HG02763 (cell line): ENCODE measurements at regions not wholly inside any gene's neighbourhood (a gene's known extent, or its start where the extent isn't known, plus 50 kb on each side); places are given as distances from the start of the nearest gene placed in this dataset.
"Not testable (repeated sequence)": the region's sequence is repeated elsewhere in the genome, so short reads cannot be mapped to it uniquely, and the experiment has no call there.

ENCODE experiments used
- ATAC-seq: cut with Tn5 transposase; IDR thresholded peaks from one replicate; pipeline ENCODE4 v1.9.1; 2021; ENCODE audit warnings: mild to moderate bottlenecking, moderate library complexity; ENCODE audit not compliant: unreplicated experiment

DNA sequence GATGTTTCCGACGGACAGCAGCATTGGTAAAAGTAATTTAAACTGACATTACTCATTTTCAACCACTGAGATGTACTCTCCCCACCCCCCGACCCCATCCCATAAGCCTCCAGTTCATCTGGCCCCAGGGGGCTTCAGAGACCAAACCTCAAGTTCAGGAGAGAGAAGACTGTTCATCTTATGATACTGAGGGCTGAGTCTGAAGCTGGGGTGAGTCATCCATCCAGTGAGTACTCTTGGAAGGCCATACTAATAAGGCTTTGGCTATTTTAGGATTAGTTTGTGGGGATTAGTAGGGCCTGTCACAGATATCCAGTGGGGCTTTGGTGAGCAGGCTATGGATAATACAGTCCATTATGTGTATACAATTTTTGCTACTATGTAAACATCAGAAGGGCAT is 125.3 kb upstream of the APCDD1 start:
- ATAC-seq = no peak

DNA sequence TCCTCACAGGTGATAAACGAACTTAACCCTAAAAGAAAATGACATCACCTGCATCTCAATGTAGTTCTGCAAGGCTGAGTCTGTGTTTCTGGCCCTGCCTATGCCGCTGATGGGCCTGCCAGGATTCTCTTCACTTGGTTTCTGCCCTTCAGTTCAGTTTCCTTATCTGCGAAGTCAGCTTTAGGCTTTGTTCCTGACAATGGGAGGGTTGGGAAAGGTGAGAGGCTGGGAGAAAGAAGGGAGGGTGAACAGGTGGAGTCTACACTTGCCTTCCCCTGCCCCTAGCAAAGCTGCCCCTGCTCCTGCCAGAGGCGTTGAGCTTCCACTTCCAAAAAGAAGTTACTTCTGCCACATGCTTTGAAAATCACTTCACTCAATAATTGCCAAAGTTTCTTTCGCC is 124.0 kb upstream of the APCDD1 start:
- ATAC-seq = no peak

DNA sequence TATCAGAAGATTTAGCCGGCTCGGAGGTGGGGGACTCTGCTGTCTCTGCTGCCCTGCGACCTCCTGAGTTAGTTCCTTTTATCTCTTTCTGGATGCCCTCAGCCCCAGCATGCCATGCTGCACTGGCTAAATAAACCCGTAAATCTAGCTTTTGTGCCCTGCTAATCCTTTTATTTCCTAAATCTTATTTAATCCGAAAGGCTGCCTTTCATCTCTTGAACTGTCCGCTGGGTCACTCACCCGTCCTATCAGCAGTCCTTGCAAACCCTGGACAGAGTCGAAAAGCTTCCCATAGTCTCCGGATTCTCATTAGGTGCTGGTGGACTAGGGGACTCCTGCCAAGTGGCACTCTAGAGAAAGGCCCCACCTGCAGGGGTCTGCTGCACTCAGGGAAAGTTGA is 122.0 kb upstream of the APCDD1 start:
- no peak for ATAC-seq

DNA sequence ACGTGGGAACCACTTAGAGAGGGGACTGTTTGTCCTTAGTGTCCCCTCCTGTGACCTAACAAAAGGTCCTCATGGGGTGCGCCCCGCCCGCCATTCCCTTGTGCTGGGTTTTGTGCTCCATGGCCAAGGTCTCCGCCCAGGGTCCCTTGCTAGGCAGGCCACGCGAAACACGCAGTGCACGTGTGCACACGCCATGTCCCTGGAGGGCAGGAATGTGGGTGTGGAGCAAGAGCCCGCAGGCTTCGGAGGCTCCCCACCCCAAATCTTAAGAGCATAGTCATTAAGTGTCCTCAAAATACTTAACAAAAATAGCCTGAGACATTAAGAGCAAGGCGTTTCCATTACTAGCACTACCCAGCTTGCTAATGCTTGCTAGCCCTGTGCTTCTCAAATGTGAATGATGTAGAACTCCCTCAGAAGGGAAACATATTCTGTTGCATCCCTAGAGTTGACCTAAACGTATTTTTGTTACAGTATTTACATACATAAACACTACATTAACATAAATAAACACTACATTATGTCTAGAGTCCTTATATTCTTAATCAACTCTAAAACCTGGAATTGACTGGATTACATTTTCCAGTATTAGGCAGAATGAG is 117.6 kb upstream of the APCDD1 start:
- ATAC-seq = no peak

DNA sequence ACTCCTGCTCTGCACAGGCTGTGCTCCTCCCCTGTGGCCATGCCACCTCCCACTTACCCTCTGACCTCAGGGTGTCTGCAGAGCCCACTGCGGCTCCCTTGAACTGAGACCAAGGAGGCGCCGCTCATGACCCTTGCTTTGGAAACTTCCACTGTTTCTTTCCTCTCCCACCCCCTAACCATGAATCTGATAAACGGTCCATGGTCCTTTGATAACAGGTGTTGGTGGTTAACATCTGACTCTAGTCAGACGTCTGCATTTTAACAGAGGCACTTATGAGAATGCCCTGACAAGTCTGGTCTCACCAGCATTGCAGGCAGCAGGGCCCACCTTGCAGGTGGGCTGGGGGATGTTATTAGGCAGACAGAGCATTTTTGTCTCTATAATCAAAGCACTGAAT is 113.6 kb upstream of the APCDD1 start:
- no peak for ATAC-seq

DNA sequence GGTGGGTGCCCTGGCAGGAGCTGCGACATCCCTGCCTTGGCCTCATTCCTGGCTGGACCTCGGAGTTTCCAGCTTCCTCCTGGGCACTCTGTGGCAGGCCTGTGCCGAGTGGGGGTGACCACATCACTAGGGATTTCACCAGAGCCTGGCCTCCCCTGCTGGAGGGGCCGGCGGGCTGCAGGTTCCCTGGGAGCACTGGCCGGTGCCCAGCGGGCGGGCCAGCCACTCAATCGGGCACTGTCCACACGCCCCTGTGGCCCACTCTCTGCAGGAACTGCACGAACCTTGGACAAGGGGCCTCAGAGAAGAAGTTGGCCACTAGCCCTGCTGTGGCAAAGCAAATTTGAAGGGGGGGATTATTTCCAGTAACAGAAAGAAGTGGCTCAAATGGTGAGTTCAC is 110.7 kb upstream of the APCDD1 start:
- ATAC-seq = no peak

DNA sequence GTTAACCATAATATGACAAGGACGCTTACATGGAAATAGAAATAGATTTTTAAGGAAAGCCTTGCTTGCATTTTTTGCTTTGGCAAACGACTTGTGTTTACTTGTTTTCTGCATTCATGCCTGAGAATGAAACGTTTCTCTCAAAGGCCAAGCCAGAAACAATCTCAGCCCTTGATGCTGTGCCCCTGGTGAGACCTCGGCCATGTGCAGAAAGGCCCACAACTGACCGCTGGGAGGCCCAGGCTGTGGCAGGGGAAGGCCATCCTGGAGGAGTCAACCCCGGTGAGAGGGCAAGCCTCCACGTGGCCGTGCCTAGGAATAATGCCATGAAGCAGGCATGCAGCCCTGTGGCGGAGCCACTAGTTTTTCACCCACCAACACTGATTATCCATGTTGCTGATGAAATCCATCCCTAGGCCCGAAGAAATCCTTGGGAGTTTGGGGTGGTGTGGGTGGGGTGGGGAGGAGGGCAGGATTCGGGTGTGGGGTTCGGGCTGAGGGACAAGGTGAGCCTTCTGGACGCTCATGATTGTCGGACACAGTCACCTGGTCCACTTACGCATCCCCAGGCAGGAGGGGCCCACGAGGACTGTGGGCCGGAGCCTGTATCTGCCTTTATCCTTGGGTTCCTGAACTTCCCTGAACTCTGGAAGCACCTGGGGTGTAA is 107.6 kb upstream of the APCDD1 start:
- no peak for ATAC-seq

DNA sequence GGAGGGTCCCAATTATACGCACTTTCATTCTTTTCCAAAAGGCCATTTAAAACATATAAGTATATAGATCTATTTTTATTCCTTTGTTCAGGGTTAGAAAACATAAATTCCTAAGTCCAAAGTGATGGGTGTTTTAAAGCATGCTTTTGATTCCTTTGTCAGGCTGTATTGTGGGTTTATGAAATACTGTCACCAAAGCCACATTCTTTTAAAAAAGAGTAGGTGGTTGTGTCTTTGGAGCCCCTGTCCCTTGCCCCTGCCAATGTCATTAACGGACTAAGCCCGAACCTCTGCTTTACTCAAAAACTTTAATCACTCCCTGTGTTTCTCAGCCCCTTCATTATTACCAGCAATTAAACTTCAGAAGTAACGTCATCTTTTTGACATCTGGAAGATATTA is 104.9 kb upstream of the APCDD1 start:
- ATAC-seq = no peak

DNA sequence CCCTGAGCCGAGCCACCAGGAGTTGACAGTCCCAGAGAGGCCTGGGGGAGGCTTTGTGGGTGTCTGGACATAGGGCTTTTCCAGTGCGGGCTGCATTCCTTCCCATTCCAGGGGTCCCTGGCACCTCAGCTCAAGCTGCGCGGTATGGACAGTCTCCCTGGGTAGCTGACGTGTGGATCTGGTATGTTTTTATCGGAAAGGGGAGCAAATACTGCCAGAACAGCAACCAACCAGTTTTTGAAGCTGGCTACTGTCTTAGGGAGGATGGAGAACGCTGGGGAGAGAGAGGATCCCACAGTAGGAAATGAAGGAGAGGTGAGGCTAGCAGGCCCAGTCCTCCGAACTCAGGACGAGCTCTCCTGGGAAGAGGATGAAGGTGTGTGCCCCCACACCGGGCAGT is 103.8 kb upstream of the APCDD1 start:
- no peak for ATAC-seq

DNA sequence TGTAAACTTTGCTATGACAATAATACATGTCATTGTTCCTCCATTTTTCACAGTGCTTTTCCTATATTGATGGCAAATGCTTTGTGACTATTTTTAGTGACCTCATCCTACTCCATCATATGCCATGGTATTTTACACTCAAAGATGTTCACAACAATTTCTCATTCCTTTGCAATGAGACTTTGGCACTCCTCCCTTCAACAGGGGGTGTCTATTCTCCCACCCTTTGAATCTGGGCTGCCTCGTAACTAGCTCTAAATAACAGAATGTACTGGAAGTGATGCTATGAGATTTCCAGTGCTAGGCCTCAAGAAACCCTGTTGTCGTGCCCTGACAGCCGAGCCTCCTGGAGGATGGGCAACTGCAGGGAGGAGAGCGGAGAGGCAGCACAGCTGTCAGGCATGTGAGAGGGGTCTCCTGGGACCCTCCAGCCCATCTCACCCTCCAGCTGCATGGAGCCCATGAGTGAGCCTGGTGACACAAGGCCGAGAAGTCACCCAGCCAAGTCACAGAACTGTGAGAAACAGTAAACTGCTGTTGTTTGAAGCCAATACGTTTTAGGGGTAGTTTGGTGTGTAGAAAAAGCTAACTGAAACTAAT is 103.1 kb upstream of the APCDD1 start:
- ATAC-seq = no peak

DNA sequence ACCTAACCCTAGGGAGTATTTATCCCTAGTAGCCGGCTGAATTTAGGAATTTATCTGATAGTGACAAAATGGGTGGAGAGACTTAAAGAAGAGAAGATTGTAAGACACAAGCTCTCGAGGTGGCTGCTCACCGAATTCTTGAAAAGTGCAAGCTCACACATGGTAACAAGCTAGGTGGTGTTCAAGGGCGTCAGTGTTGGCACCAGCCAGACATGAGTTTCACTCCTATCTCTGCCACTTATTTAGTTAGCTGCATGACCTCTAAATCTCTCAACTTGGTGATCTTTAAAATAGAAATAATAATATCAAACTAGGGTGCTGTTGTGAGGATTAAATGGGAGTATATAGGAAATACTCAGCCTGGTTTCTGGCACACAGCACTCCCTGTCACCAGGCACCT is 102.6 kb upstream of the APCDD1 start:
- ATAC-seq = no peak

DNA sequence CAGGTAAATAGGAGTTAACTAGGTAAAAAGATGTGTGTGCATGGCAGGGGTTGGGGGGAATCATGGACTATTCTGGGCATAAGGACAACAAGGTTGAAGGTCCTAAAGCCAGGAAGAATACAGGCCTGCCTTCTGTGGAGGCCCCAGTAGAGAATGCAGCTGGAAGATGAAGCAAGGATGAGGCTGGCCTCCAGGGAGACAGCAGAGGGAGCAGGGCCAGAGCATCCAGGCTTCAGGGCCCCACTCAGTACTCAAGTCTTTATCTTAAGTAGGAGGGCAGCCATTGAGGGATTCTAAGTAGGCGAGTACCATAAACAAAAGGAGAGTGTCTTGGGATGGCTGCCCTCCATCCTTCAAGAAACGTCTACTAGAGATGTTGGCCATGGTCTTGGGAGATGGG is 101.8 kb upstream of the APCDD1 start:
- ATAC-seq = no peak

DNA sequence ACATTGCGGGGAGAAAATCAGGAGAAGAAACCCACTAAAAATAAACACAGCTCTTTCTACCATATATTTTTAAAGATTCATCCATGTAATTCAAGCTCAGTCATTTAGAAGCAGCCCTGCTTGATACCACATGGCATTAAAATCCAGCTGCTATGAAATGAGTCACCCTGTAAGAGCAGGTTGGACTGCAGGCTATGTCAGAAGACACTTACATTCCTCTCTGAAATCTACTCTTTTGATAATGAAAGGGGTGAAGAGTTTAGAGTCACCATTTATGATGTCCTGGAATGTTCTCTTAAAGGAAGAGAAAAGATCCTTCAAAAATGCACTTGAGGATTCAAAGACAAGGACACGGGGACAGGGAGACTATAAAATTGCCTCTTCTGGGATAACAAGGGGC is 100.6 kb upstream of the APCDD1 start:
- ATAC-seq = no peak

DNA sequence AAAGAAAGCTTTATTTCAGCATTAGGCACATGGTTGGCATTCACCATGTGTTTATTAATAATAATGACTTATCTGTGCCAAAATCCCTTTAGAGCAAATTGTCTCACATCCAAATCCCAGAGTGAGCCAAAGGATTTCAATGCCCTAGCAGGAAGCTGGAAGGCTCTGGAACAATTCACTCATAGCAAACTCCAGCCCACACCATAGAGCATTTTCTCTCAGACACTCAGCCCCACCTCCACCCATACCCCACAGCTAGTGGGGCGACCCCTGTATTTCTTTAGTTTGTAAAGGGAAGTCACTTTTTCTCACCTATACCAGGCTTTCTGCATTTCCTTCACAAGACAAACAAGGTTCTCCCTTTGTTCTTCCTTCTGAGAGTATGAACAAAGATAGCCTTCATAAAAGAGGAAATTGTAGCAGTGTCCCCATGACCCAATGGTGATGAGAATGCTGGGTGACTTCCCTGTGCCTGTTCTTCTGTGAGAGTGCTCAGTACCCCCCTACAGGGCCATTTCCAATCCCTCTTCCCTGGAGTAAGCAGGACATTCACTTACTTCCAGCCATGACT is 100.1 kb upstream of the APCDD1 start:
- no peak for ATAC-seq

DNA sequence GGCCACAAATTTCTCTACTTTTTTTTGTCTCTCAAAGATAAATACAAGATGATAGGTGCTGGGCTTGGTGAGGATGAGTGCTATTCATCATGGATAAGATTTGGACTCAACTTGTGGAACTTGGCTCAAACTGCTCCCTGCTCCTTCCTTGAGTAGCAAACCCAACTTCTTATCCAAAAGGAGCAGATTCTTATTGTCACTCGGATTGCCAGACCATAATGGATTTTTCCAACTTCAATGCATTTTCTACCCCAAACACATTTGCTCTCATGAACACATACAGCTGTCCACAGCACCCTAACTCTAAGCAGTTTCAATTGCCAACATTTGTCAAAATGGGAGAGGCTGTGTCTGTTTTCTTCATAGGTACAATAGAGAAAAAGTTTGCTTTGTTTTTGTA is 99.5 kb upstream of the APCDD1 start:
- ATAC-seq = no peak

DNA sequence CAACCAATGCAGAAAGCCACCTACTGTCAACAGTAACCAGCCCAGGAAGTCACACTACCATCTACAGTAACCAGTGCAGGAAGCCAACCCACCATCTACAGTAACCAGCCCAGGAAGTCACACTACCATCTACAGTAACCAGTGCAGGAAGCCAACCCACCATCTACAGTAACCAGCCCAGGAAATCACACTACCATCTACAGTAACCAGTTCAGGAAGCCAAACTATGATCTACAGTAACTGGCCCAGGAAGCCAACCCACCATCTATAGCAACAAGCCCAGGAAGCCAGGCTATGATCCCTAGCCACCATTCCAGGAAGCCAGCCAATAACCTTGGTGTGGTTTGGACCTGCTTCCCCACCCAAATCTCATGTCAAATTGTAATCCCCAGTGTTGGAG is 97.4 kb upstream of the APCDD1 start:
- not testable (repeated sequence) for ATAC-seq

DNA sequence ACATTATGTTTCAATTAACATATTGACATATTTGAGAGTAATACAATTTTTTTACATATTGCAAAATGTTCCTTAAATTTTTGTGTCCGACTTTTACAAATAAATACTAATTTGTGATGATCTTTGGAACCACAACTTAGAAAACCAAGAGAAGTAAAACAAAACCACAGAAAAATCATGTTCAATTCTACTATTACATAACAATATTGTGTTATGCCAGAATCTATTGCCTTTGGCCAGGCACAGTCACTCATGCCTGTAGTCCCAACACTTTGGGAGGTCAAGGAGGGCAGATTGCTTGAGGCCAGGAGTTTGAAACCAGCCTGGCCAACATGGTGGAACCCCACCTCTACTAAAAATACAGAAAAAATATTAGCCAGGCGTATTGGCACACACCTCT is 92.8 kb upstream of the APCDD1 start:
- no peak for ATAC-seq

DNA sequence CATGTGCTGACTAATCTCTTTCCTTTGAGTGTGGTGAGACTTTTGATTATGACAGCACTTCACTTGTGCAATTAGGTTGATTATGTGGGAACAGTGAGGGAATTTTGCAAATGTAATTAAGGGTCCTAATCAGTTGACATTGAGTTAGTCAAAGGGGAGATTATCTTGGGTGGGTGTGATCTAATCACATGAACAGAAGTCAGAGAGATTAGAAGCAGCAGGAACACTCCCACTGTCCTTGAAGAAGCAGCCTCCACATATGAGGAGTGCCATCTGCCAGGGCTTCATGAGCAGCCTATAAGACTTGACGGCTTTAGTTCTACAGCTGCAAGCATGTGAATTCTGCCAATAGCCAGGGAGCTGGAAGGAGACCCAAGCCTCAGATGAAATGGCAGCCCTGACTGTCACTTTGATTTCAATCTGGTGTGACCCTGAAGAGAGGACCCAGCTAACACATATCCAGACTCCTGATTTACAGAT is 89.4 kb upstream of the APCDD1 start:
- ATAC-seq = no peak

DNA sequence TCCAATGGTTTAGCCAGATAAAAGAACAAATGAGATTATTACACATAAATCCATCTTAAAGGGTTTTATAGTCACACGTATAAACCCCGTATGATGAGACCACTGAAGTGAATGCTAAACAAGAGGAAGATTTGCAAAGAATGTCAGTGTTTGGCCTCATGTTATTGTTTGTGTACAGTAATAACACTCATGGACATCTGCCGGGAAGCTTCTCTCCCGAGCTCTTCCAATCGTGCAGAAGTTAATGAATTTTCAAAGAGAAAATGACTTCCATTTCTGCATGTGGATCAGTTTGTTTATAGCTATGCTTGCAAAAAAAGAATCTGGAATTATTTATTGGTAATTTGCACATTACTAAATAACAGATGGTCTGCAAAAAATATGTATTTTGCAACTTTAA is 88.5 kb upstream of the APCDD1 start:
- no peak for ATAC-seq

DNA sequence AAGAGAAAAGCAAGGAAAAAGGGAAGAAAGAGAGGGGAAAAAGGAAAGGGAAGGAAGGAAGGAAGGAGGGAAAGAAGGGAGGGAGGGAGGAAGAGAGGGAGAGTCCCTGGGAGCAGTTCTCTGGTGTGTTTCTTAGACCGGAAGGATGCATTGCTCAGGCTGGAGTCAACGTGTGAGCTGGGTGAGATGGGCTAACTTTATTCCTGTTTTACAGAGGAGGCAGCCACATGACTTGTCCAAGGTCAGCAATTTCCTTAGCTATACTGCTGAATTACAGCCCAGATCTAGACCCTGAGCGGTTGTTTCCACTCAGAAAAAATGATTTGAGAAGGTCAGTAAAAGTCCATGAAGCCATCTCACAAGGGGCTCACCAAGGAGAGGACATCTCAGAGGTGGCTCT is 86.6 kb upstream of the APCDD1 start:
- no peak for ATAC-seq

DNA sequence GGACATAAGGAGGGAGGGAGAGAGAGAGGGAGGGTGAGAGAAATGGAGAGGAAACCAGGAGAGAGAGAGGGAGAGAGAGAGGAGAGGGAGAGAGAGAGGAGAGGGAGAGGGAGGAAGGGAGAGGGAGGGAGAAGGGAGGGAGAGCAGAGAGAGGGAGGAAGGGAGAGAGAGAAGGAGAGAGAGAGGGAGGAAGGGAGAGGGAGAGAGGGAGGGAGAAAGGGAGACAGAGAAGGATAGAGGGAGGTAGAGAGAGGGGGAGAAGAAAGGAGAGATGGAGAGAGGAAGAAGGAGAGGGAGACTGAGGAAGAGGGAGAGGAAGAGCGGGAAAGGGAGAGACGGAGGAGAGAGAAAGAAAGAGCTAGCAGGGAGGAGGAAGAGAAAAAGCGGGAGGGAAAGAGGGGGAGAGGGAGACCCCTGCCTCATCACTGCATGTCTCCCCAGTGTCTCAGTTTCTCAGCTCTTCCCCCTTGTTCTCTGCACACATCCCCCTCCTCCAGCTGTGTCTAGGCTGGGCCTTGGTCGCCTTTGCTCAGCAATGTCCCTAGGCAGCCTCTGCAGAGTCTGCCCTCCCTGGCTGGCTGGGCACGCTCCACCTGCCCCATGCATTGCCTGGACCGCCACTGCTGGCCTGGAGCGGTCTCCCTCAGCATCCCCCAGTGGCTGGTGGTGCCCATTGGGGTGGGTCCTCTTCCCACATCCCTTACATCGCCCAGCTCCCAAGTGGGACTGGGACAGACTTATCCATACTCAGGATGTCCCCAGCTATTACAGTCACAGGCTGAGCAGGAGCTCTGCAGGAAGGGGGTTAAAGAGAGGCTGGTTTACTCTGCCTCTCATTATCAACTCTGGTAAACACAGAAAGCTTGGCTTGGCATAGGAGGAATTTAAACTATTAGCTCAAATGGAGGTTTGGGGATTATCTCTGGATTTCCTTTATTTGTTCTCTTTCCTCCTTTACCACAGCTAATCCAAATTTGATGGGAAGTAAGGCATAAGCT is 85.7 kb upstream of the APCDD1 start:
- no peak for ATAC-seq
